ENCODE measurements at regions not wholly inside any gene's neighbourhood (a gene's known extent, or its start where the extent isn't known, plus 50 kb on each side); places are given as distances from the start of the nearest gene placed in this dataset.

DNA sequence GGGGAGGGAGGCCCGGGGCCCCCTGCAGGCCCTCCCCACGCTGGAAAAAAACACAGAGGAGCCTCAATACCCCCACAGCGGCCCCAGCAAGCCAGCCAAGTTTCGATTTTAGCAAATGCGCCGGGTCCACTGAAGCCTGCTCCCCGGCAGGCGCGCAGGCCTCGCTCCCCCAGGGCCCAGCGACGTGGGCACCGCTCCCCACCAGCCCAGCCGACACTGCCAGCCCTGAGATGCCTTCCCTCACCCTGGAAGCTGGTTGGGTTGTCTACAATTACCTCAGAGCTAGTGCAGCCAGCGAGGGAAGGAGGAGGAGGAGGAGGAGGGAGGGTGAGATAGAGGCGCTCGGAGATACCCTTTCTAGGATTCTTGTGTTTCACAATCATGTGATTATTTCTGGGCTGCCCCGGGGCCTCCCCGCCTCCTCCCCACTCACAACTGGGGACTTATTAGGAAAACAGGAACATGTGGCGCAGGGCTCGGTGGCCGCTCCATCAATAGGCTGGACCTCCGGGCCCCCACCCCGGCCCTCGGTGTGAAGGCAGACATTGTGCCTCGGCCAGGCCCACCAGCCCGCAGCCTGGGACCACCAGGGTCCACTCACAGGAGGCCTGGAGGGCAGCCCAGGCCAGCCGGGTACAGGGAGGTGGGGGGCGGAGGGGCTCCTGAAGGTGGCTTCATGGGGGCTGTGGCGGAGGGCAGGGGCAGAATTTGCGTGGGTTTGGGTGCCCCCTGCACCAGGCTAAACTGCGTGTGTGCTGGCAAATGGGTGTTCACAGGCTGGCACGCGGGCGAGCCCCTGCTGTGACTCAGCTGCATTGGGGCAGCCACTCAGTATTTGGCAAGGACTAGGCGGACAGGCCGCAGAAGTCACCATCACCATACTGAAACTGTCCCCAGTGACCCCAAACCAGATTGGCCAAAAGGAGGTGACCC is 109.9 kb downstream of the NCOR2 start:
- TF ChIP-seq, protein P1, sequence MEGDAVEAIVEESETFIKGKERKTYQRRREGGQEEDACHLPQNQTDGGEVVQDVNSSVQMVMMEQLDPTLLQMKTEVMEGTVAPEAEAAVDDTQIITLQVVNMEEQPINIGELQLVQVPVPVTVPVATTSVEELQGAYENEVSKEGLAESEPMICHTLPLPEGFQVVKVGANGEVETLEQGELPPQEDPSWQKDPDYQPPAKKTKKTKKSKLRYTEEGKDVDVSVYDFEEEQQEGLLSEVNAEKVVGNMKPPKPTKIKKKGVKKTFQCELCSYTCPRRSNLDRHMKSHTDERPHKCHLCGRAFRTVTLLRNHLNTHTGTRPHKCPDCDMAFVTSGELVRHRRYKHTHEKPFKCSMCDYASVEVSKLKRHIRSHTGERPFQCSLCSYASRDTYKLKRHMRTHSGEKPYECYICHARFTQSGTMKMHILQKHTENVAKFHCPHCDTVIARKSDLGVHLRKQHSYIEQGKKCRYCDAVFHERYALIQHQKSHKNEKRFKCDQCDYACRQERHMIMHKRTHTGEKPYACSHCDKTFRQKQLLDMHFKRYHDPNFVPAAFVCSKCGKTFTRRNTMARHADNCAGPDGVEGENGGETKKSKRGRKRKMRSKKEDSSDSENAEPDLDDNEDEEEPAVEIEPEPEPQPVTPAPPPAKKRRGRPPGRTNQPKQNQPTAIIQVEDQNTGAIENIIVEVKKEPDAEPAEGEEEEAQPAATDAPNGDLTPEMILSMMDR (IDR thresholded peaks at IDR 0.05): no peak
- TF ChIP-seq TCF7L2 (IDR thresholded peaks at IDR 0.05; ENCODE audit: low read depth, low read length) (no peak), POLR2AphosphoS5 (IDR thresholded peaks at IDR 0.05; ENCODE audit: low read depth, low read length) (no peak)
- TF ChIP-seq, protein P2, sequence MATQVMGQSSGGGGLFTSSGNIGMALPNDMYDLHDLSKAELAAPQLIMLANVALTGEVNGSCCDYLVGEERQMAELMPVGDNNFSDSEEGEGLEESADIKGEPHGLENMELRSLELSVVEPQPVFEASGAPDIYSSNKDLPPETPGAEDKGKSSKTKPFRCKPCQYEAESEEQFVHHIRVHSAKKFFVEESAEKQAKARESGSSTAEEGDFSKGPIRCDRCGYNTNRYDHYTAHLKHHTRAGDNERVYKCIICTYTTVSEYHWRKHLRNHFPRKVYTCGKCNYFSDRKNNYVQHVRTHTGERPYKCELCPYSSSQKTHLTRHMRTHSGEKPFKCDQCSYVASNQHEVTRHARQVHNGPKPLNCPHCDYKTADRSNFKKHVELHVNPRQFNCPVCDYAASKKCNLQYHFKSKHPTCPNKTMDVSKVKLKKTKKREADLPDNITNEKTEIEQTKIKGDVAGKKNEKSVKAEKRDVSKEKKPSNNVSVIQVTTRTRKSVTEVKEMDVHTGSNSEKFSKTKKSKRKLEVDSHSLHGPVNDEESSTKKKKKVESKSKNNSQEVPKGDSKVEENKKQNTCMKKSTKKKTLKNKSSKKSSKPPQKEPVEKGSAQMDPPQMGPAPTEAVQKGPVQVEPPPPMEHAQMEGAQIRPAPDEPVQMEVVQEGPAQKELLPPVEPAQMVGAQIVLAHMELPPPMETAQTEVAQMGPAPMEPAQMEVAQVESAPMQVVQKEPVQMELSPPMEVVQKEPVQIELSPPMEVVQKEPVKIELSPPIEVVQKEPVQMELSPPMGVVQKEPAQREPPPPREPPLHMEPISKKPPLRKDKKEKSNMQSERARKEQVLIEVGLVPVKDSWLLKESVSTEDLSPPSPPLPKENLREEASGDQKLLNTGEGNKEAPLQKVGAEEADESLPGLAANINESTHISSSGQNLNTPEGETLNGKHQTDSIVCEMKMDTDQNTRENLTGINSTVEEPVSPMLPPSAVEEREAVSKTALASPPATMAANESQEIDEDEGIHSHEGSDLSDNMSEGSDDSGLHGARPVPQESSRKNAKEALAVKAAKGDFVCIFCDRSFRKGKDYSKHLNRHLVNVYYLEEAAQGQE (IDR thresholded peaks at IDR 0.05; ENCODE audit: insufficient read depth in 1 of 2, low read depth in 2 of 2, low read length in 1 of 2): no peak

Data from Panc1 (cell line).